KMS-11 (cell line): ENCODE measurements at regions not wholly inside any gene's neighbourhood (a gene's known extent, or its start where the extent isn't known, plus 50 kb on each side); places are given as distances from the start of the nearest gene placed in this dataset.
"Not testable (repeated sequence)": the region's sequence is repeated elsewhere in the genome, so short reads cannot be mapped to it uniquely, and the experiment has no call there.

Source experiments
- H2AFZ ChIP-seq: fragments of 200-600 bp; sonication (generic); 2 replicates; pipeline ENCODE4 v1.6.1; 2016; ENCODE audit warnings: antibody characterized with exemption, mixed run types, low read depth
- H3K27ac ChIP-seq: fragments of 200-600 bp; sonication (generic); 2 replicates; pipeline ENCODE4 v1.6.1; 2016; ENCODE audit warnings: mild to moderate bottlenecking, mixed run types
- H3K27me3 ChIP-seq: fragments of 200-600 bp; sonication (generic); 2 replicates; pipeline ENCODE4 v1.6.1; 2017; ENCODE audit warnings: mild to moderate bottlenecking, low read depth, mixed run types, moderate library complexity; ENCODE audit not compliant: insufficient read depth
- H3K36me3 ChIP-seq: fragments of 200-600 bp; sonication (generic); 2 replicates; pipeline ENCODE4 v1.6.1; 2017; ENCODE audit warnings: mild to moderate bottlenecking, mixed run types; ENCODE audit not compliant: insufficient read depth
- H3K4me1 ChIP-seq: fragments of 200-600 bp; sonication (generic); 2 replicates; pipeline ENCODE4 v1.6.1; 2016; ENCODE audit warnings: mild to moderate bottlenecking, low read depth, mixed run types; ENCODE audit not compliant: poor library complexity, severe bottlenecking
- H3K4me2 ChIP-seq: fragments of 200-600 bp; sonication (generic); 2 replicates; pipeline ENCODE4 v1.7.0; 2016; ENCODE audit warnings: mild to moderate bottlenecking, mixed run types
- H3K4me3 ChIP-seq: fragments of 200-600 bp; sonication (generic); IDR thresholded peaks from 2 replicates; pipeline ENCODE4 v1.6.1; 2017; ENCODE audit warnings: low read depth, low read length, mixed read lengths; ENCODE audit not compliant: insufficient read depth
- H3K79me2 ChIP-seq: fragments of 200-600 bp; sonication (generic); 2 replicates; pipeline ENCODE4 v1.6.1; 2016; ENCODE audit warnings: low read depth, mixed run types; ENCODE audit not compliant: insufficient read depth
- H3K9ac ChIP-seq: fragments of 200-600 bp; sonication (generic); 2 replicates; pipeline ENCODE4 v1.6.1; 2016; ENCODE audit warnings: mild to moderate bottlenecking, mixed run types
- H4K20me1 ChIP-seq: fragments of 200-600 bp; sonication (generic); 2 replicates; pipeline ENCODE4 v1.6.1; 2016; ENCODE audit warnings: mild to moderate bottlenecking, mixed run types; ENCODE audit not compliant: insufficient read depth
- TF ChIP-seq, protein P1 (sequence below): fragments of 200-600 bp; sonication (generic); conservative IDR thresholded peaks from 2 replicates; pipeline ENCODE4 v1.6.1; 2017; ENCODE audit warnings: low read depth, mild to moderate bottlenecking, antibody characterized with exemption, low read length, moderate library complexity, mixed read lengths

DNA sequence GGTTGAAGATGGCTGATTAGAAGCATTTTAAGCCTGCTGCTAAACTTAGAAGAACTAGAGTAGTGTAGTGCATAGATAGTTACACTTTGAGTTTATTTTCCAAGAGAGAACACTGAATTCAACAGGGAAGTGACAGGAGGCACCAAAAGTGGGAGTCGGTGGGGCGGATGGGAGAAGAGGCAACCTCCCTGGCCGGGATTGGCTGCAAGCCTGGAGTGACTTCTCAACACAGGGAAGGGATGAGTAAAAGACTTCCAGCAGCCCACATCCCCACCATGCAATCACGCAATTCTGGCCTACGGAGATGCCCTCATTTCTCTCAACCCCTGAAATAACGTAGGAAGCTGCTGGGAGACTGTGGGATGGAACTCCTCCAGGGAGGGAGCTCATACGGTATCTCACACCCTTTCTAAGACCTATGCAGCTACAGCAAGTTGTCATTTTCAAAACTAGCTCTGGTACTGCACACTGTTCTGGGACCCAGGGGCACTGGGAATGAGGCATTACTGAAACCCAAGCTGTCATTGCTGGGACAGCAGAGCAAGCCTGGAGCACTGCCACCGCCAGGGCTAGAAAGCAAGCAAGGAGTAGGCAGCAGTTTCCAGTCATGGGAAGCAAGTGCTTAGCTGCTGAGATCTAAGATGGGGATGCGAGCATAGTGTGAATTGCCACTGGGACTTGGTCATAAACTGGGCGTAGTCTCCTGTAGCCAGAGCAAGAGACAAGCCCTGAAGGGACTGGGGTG, 331.6 kb upstream of the PTGER4 start:
- Histone ChIP-seq H3K4me3 (no peak overlapping the region), H4K20me1 (no peaks in the 10 kb centered on the region), H3K36me3 (no peaks in the 10 kb centered on the region), H3K79me2 (no peaks in the 10 kb centered on the region), H3K27me3 (no peaks in the 10 kb centered on the region), H3K4me2 (no peak overlapping the region), H3K27ac (no peak overlapping the region), H3K4me1 (no peaks in the 10 kb centered on the region), H3K9ac (no peak overlapping the region), H2AFZ (no peak overlapping the region)
- TF ChIP-seq, protein P1, sequence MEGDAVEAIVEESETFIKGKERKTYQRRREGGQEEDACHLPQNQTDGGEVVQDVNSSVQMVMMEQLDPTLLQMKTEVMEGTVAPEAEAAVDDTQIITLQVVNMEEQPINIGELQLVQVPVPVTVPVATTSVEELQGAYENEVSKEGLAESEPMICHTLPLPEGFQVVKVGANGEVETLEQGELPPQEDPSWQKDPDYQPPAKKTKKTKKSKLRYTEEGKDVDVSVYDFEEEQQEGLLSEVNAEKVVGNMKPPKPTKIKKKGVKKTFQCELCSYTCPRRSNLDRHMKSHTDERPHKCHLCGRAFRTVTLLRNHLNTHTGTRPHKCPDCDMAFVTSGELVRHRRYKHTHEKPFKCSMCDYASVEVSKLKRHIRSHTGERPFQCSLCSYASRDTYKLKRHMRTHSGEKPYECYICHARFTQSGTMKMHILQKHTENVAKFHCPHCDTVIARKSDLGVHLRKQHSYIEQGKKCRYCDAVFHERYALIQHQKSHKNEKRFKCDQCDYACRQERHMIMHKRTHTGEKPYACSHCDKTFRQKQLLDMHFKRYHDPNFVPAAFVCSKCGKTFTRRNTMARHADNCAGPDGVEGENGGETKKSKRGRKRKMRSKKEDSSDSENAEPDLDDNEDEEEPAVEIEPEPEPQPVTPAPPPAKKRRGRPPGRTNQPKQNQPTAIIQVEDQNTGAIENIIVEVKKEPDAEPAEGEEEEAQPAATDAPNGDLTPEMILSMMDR, result no peak

DNA sequence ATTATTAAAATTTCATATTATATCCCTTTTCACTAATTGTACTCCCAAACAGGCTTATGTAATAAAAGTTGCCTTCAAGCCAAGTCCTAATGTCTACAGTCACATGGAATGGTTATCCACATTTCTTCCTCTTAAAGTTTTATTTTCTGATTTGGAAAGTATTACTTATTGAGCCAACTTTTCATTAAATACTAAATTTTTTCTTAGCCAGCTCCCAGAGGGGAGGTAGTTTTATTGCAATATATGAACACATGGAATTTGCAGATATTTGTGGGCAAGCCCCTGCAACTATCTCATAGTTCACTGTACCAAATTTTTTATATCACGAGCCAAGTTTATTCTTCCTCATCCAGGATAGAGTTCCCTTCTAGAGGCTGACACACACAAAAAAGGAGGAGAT, 332.8 kb upstream of the PTGER4 start:
- TF ChIP-seq, protein P1, result no peak
- Histone ChIP-seq H3K79me2 (no peaks in the 10 kb centered on the region), H3K4me3 (no peak overlapping the region), H2AFZ (no peak overlapping the region), H3K27ac (no peak overlapping the region), H3K36me3 (no peaks in the 10 kb centered on the region), H3K27me3 (no peaks in the 10 kb centered on the region), H3K4me1 (no peaks in the 10 kb centered on the region), H3K9ac (no peak overlapping the region), H3K4me2 (no peak overlapping the region), H4K20me1 (no peaks in the 10 kb centered on the region)

DNA sequence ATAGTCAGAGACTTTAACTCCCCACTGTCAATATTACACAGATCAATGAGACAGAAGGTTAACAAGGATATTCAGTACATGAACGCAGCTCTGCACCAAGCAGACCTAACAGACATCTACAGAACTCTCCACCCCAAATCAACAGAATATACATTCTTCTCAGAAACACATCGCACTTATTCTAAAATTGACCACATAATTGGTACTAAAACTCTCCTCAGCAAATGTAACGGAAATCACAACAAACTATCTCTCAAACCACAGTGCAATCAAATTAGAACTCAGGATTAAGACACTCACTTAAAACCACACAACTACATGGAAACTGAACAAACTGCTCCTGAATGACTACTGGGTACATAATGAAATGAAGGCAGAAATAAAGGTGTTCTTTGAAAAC, 341.3 kb upstream of the PTGER4 start:
- not testable (repeated sequence) for H3K79me2 ChIP-seq, H3K9ac ChIP-seq, H3K4me1 ChIP-seq, H3K36me3 ChIP-seq, H4K20me1 ChIP-seq, H3K27me3 ChIP-seq, H2AFZ ChIP-seq, H3K4me3 ChIP-seq, H3K4me2 ChIP-seq, H3K27ac ChIP-seq

DNA sequence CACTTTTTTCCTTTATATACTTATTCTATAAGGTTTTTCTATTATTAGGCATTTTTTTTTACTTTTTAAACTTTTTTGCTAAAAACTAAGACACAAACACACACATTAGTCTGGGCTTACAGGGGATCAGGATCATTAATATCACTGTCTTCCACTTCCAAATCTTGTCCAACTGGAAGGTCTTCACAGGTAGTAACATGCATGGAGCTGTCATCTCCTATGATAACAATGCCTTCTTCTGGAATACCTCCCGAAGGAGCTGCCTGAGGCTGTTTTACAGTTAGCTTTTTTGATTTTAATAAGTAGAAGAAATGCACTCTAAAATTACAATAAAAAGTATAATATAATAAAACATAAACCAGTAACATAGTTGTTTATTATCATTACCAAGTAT, 345.5 kb upstream of the PTGER4 start:
- no peak overlapping the region for H3K4me3 ChIP-seq
- TF ChIP-seq, protein P1, result no peak
- no peaks in the 10 kb centered on the region for H4K20me1 ChIP-seq
- H3K9ac ChIP-seq, result no peak overlapping the region
- no peak overlapping the region for H3K4me2 ChIP-seq
- H3K36me3 ChIP-seq, result no peaks in the 10 kb centered on the region
- H3K79me2 ChIP-seq, result no peaks in the 10 kb centered on the region
- no peaks in the 10 kb centered on the region for H3K27me3 ChIP-seq
- no peaks in the 10 kb centered on the region for H3K4me1 ChIP-seq
- no peak overlapping the region for H3K27ac ChIP-seq
- H2AFZ ChIP-seq, result no peak overlapping the region

DNA sequence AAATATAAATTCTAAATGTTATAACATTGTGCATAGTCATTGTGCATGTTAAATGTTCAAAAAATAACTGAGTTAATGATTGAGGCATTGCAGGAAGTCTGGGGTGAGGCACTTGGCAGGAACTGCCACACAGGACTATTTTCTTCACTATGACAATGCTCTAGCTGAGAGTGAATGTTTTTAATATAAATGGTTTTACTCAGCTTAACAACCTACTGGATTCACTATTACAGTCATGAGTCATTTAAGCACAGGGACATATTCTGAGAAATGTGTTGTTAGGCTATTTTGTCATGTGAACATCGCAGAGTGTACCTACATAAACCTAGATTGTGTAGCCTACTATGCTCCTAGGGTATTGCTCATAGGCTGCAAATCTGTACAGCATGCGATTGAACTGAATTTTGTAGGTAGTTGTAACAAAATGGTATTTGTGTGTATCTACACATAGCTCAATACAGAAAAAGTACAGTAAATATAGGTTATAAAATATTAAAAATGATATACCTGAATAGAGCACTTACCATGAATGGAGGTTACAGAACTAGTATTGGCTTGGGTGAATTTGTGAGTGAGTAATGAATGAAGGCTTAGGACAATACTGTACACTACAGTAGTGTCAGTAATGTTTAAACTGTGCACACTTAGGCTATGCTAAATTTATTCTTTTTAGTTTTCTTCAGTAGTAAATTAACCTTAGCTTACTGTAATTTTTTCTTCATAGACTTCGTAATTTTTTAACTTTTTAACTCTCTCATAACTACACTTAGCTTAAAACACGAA, 346.1 kb upstream of the PTGER4 start:
- no peak overlapping the region for H3K27ac ChIP-seq
- no peaks in the 10 kb centered on the region for H3K36me3 ChIP-seq
- no peak overlapping the region for H3K9ac ChIP-seq
- H2AFZ ChIP-seq, result no peak overlapping the region
- no peaks in the 10 kb centered on the region for H3K4me1 ChIP-seq
- H3K4me3 ChIP-seq, result no peak overlapping the region
- no peak overlapping the region for H3K4me2 ChIP-seq
- H3K27me3 ChIP-seq, result no peaks in the 10 kb centered on the region
- TF ChIP-seq, protein P1, result no peak
- H4K20me1 ChIP-seq, result no peaks in the 10 kb centered on the region
- no peaks in the 10 kb centered on the region for H3K79me2 ChIP-seq
